ENCODE measurements at regions not wholly inside any gene's neighbourhood (a gene's known extent, or its start where the extent isn't known, plus 50 kb on each side); places are given as distances from the start of the nearest gene placed in this dataset.
A peak's percentile ranks its signal among the peaks of the same experiment; 100 is the strongest.

GRCh38 chr14:25134184-25134583, 84.2 kb upstream of the STXBP6 start:
- no peak for DNase-seq

DNA sequence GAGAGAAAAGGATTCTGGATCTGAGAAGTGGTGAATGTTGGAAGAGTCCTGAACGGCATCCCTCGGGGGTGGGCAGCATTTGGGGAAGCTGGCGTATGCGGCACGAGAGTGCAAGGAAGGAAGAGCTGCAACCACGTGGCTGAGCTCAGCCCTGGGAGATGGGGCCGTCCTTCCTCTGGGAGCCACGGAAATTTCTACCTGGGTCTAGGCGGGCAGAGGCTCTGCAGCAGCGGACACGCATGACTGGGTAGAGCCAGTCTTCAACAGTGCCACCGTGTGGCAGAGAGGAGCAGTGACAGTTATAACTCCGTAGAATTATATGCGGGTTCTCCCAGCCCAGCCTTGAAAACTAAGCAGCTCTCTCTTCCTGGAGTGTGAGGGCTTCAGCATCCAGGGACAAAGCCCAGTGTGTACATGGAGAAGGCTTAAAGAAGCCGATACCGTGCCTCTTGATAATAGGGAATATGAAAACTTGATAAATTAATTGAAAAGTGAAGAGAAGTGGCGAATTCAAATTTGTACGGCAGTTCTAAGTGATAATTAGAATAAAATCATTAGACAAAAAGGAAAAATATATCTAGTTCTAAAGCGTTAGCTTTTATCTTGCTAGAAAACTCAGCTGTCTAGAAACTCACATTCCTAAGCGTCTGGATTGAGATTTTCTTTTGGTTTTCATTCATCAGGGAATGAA, 82.9 kb upstream of the STXBP6 start:
- DNase-seq = peak; percentile 79

DNA sequence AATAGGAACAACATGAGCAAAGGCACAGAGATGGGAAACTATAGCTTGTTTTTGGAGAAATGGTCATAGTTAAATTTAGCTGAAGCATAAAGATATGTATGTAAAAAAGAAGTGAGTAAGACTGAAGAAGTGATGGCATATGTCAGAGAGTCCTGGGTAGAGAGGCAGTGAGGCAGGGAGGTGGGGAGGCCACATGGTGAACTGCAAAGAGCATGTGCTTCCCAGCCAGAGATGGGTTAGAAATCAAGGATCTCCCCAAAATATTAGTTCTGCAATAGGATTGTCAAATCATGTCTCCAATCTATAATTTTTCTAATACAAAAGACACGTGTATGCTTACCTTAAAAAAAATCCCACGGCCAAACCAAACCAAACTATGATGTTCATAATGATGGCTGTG, 82.1 kb upstream of the STXBP6 start:
- no peak for DNase-seq

- no peak for DNase-seq
Measured at GRCh38 chr14:25122843-25123242, 72.9 kb upstream of the STXBP6 start.

DNA sequence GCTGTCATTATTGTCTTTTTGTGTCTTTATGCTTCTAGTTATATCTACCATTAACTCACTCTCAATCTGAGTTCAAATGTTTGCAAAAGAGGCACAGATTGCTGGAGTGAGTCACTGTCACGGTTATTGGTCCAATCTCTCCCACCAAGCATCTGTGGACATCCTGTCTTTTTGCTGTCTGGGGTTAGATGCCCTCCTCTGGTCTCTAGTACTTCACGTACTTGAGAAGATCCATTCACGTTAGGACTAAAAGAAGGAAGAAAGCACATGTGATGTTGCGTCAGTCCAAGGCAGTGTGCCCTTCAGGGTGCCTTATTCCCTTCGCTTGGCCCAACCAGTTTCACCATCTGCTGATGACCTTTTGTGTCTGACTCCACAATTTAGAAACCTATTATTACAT, 72.3 kb upstream of the STXBP6 start:
- DNase-seq = no peak

GRCh38 chr14:25121337-25122129, 71.6 kb upstream of the STXBP6 start:
- no peak for DNase-seq

DNA sequence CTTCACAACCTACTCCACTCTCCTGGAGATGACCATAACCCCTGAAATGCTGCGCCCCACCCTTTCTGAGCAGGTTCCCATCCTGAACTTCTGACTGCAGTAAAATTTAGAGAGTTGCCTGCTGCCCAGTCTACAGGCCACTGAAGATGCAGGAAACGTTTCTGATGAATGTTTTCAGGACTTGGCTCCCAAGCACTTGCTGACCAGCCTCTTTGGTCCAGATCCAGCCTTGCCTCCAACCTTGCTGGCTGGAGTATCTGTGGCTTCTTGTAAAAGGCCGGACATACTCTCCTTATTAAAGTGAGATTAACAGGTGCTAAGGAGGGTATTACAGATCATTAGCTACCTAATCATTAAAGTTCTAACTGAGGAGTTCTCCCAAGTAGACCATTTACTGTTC, 70.3 kb upstream of the STXBP6 start:
- DNase-seq = no peak

GRCh38 chr14:25118671-25119070, 68.7 kb upstream of the STXBP6 start:
- no peak for DNase-seq

DNA sequence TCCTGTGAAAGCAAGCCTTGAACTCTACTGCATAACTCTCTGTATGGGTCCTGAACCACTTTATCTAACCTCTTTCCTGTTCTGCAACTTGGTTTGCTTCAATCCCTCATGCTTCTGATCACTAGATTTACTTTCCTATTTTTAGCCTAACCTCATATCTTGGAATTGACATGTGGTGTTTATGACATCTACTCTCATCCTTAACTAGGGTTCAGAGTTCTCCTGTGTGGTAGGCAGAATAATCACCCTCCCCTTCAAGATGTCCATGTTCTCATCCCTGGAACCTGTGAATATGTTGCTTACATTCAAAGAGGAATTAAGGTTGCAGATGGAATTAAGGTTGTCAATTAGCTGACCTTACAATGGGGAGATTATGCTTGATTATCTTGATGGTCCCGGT, 67.4 kb upstream of the STXBP6 start:
- no peak for DNase-seq

- DNase-seq = no peak
Measured at GRCh38 chr14:25116607-25117006, 66.7 kb upstream of the STXBP6 start.

DNA sequence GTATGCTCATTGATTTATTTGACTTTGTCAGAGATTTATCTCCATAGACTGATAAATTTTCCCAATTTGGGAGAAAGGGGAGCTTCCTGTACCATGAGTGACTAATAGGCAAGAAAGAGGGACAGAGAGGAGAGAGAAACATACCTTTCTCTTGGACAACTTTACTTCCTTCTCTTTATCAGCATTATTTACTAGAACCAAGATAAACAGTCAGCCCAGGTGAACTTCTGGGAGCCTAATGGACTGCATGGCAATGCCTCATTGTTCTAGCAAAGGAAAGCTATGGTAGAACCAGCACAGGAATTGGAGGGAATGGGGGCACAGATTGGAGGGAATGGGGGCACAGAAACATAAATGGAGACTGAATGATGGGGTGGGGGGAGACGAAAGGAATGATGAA, 63.4 kb upstream of the STXBP6 start:
- DNase-seq = no peak

DNA sequence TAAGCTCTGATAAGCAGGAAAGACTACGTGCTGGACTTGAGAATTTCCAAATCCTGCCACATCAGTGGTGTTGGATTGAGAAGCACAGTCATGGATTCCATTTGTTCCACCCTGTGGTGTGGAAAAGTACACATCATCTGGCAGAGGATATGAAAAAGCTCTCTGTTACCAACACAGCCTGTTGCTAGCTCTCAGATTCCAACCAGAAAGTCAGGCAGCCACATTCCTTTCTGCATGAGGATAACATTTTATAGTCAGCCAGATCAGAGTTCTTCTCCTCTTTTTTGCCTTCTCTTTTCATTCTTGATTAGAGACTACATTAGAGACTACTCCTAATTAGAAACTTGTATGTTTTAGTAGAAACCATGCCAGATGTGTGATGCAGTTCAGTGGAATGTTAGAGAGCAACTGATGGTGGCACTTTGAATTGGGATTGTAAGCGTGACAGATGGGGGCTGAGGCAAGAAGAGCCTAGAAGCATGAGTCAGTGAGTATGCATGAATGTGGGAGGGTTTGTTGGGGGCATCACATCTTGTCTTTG, 61.2 kb upstream of the STXBP6 start:
- DNase-seq = peak; percentile 49

DNA sequence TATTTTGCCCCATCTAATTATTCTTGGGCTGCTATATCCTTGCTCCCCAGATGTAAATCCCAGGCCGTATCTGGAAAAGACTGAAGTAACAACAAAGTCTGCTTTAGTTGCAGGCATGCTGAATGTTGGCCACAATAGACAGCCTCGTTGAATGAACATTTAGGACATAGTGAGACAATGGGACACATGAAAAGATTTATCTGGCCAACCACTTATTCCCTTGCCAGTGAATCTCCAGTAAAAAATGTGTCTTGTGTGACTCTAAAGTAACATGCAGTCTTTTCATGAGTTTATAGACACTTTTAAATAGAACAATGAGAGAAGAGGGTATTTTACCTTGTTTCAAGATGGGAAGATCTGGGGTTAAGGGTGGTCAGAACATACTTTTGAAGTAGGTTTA, 60.2 kb upstream of the STXBP6 start:
- DNase-seq = no peak

DNA sequence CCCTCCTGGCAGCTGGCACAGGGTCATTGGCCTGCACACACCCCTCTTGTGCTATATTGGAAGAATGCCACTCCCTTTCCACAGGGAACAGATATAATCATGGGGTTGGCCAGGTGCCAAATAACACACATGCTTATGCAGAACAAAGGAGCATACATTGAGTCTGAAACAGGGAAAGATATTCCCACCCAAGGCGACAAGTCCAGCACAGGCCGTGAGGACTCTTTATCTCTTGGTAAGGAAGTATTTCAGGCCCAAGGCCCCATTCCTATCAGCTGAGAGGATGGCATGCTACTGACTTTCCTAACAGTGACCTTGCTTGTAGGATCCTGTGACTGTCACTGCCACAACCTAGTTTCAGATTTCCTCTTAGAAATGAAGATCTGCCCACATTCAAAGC, 59.0 kb upstream of the STXBP6 start:
- DNase-seq = no peak

DNA sequence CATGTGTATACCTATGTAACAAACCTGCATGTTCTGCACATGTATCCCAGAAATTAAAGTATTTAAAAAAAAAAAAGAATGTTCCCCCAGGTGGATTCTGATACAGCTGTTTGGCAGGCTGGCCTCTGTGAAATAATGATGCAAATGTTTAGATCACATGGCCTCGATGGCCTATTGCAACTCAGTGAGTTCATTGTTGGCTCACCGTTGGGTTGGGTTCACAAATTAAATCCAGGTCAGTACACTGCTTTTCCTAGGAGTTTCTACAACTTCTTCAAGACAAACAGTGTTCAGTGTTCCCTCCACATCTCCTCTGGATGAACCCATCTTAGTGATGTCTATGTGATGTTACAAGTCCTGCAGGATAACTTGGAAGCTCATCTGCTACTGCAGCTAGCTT, 58.3 kb upstream of the STXBP6 start:
- DNase-seq = no peak

DNA sequence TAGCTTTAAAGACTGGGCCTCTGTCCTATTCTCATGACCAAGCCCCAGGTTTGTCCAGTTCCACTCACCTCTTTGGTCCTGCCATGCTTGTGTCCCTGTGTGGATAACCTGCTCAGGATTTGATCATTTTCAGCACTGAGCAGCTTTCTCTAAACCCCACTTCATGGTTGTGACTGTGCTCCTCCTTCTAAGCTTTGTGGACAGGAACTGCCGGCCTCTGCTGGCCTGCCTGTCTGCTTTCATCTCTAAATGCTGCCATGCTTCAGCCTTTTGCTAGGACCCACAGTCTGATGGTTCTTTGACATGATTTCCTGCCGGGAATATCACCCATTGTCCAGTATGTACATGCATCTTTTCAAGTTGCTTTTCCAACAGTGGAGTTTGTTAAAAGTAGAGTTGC, 53.9 kb upstream of the STXBP6 start:
- DNase-seq = no peak

- no peak for DNase-seq
Measured at GRCh38 chr14:25103271-25103670, 53.3 kb upstream of the STXBP6 start.

DNA sequence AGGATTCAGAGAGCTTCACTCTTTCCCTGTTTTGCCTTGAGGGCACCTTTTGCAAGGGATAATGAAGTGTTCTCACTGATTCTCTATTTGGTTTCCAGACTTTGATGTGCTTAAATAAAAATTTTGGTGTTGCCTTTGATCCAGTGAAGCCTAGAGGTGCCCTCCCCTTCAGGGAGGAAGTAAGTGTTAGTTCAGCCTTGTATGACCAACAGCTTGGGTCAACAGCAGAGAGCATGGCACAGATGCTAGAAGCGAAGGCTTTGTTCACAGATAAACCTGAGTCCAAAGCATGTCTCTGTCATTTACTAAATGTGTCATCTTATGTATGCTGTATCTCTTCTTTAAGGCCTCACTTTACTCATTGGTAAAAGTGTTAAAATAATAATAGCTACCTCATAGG, 52.8 kb upstream of the STXBP6 start:
- no peak for DNase-seq

GRCh38 chr14:25101276-25101675, 51.3 kb upstream of the STXBP6 start:
- DNase-seq = no peak
